ENCODE measurements at regions not wholly inside any gene's neighbourhood (a gene's known extent, or its start where the extent isn't known, plus 50 kb on each side); places are given as distances from the start of the nearest gene placed in this dataset.
A peak's percentile ranks its signal among the peaks of the same experiment; 100 is the strongest.
"Not testable (repeated sequence)": the region's sequence is repeated elsewhere in the genome, so short reads cannot be mapped to it uniquely, and the experiment has no call there.

GRCh38 chr18:14961991-14962390, 214.0 kb downstream of the ANKRD30B start:
- 78% methylated on average over 5 of the region's 5 CpGs for WGBS
- no peak for TF ChIP-seq POLR2A (IDR thresholded peaks at IDR 0.05)
- TF ChIP-seq POLR2AphosphoS5 (IDR thresholded peaks at IDR 0.05) = no peak
- no peak for TF ChIP-seq CTCF (IDR thresholded peaks at IDR 0.05)
- TF ChIP-seq EP300 (IDR thresholded peaks at IDR 0.05) = no peak
- peak in 1 of 2 donors; percentile 44 for DNase-seq (ENCODE audit: low spot score in 2 of 2)
- no peaks in the 10 kb centered on the region for H3K27me3 ChIP-seq
- H3K4me1 ChIP-seq = no peaks in the 10 kb centered on the region
- no peaks in the 10 kb centered on the region for H3K9me3 ChIP-seq
- H3K27ac ChIP-seq = no peak overlapping the region
- no peak overlapping the region for H3K4me3 ChIP-seq
- no peaks in the 10 kb centered on the region for H3K36me3 ChIP-seq

DNA sequence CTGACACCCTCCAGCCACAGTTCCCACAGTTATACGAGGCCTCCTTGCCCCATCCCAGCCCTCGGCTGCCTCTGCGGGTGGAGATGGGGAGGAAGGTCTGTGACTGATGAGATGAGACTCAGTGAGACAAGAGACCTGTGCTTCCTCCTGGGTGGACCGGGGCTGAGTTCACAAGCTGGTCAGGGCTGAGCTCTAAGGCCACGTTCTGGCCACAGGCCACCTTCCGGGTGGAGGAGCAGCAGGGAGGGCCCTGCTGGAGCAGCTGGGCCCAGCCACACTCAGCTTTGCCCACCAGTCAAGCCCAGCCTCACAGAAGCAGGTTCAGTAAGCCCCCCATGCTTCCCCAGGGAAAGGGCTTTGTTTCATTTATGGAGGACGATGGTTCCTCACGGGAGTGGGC, 214.7 kb downstream of the ANKRD30B start:
- TF ChIP-seq CTCF (IDR thresholded peaks at IDR 0.05) = no peak
- TF ChIP-seq EP300 (IDR thresholded peaks at IDR 0.05) = no peak
- TF ChIP-seq POLR2AphosphoS5 (IDR thresholded peaks at IDR 0.05) = no peak
- no peak for TF ChIP-seq POLR2A (IDR thresholded peaks at IDR 0.05)
- Histone ChIP-seq H3K4me1 (no peaks in the 10 kb centered on the region), H3K36me3 (no peaks in the 10 kb centered on the region), H3K4me3 (no peak overlapping the region), H3K27me3 (no peaks in the 10 kb centered on the region), H3K9me3 (no peaks in the 10 kb centered on the region), H3K27ac (no peak overlapping the region)
- peak in 1 of 2 donors; percentile 54 for DNase-seq (ENCODE audit: low spot score in 2 of 2)
- WGBS = 94% methylated on average over 6 of the region's 8 CpGs

DNA sequence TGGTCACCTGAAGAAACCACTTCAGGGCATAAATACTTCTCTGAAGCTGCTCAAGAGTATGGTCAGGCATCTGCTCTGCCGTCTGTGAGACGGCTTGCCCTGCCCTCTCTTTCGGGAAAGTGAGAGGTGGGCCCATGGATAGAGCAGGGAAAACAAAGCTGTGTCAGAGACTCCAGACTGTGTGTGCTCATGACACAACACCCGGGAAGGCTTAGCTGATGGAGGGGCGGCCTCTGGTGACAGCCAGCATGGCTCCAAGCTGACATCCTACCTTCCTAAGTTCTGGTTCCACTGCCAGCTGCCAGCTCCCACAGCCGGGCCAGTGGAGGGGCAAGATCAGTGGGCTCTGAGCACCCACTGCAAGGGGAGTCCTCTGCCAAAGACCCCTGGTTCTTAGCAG, 215.3 kb downstream of the ANKRD30B start:
- 80% methylated on average over 5 of the region's 6 CpGs for WGBS

GRCh38 chr18:14964002-14964401, 216.0 kb downstream of the ANKRD30B start:
- Histone ChIP-seq H3K4me1 (no peaks in the 10 kb centered on the region), H3K4me3 (no peak overlapping the region), H3K27me3 (no peaks in the 10 kb centered on the region), H3K36me3 (no peaks in the 10 kb centered on the region), H3K27ac (no peak overlapping the region), H3K9me3 (no peaks in the 10 kb centered on the region)
- WGBS = 87% methylated on average over 6 of the region's 6 CpGs
- no peak for DNase-seq (ENCODE audit: low spot score in 2 of 2)
- TF ChIP-seq POLR2A (IDR thresholded peaks at IDR 0.05) (no peak), CTCF (IDR thresholded peaks at IDR 0.05) (no peak), EP300 (IDR thresholded peaks at IDR 0.05) (no peak), POLR2AphosphoS5 (IDR thresholded peaks at IDR 0.05) (no peak)

More for the DNA sequence above, 215.3 kb downstream of the ANKRD30B start:
- DNase-seq (ENCODE audit: low spot score in 2 of 2) = peak in 1 of 2 donors; percentile 54
- H3K4me1 ChIP-seq = no peaks in the 10 kb centered on the region
- no peaks in the 10 kb centered on the region for H3K27me3 ChIP-seq
- no peak overlapping the region for H3K4me3 ChIP-seq
- no peak overlapping the region for H3K27ac ChIP-seq
- no peaks in the 10 kb centered on the region for H3K9me3 ChIP-seq
- no peaks in the 10 kb centered on the region for H3K36me3 ChIP-seq
- no peak for TF ChIP-seq POLR2A (IDR thresholded peaks at IDR 0.05)
- no peak for TF ChIP-seq CTCF (IDR thresholded peaks at IDR 0.05)
- TF ChIP-seq EP300 (IDR thresholded peaks at IDR 0.05) = no peak
- no peak for TF ChIP-seq POLR2AphosphoS5 (IDR thresholded peaks at IDR 0.05)

DNA sequence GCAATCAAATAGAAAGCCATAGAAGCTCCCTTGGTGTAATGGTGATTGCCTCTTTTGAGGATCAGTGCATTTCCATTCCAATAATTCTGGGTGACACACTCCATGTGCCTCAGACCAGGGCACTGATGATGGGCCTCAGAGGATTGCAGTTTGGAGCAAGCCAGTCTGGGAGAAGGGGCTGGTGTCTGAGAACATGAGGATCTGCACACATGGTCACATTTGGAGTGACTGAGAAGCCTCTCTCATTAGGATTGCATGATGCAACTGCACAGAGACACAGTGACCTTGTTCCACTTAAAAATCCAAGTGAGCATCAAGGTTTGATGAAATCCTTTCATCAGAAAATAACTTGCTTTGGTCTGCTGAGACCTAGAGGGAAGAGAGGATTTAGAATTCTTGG, 216.4 kb downstream of the ANKRD30B start:
- no peaks in the 10 kb centered on the region for H3K4me1 ChIP-seq
- H3K27ac ChIP-seq = no peak overlapping the region
- H3K9me3 ChIP-seq = no peaks in the 10 kb centered on the region
- H3K4me3 ChIP-seq = no peak overlapping the region
- no peak for DNase-seq (ENCODE audit: low spot score in 2 of 2)
- no peaks in the 10 kb centered on the region for H3K36me3 ChIP-seq
- H3K27me3 ChIP-seq = no peaks in the 10 kb centered on the region
- TF ChIP-seq POLR2A (IDR thresholded peaks at IDR 0.05) = no peak
- no peak for TF ChIP-seq POLR2AphosphoS5 (IDR thresholded peaks at IDR 0.05)
- no peak for TF ChIP-seq EP300 (IDR thresholded peaks at IDR 0.05)
- TF ChIP-seq CTCF (IDR thresholded peaks at IDR 0.05) = no peak

- not testable (repeated sequence) for H3K4me3 ChIP-seq, H3K27me3 ChIP-seq, H3K36me3 ChIP-seq, H3K27ac ChIP-seq, H3K9me3 ChIP-seq, H3K4me1 ChIP-seq
- 97% methylated on average over 4 of the region's 4 CpGs for WGBS
- DNase-seq (ENCODE audit: low spot score in 2 of 2) = peak in 1 of 2 donors; percentile 7
Observed at GRCh38 chr18:14964976-14965375, 217.0 kb downstream of the ANKRD30B start.
